GM19395 (cell line): ENCODE measurements at regions not wholly inside any gene's neighbourhood (a gene's known extent, or its start where the extent isn't known, plus 50 kb on each side); places are given as distances from the start of the nearest gene placed in this dataset.

Experiments used
- ATAC-seq: cut with Tn5 transposase; IDR thresholded peaks from one replicate; pipeline ENCODE4 v1.9.1; 2021; ENCODE audit warnings: mild to moderate bottlenecking, moderate library complexity; ENCODE audit not compliant: unreplicated experiment

GRCh38 chr10:121167534-121168243, 316.5 kb downstream of the WDR11 start:
- no peak for ATAC-seq

- no peak for ATAC-seq
Observed at GRCh38 chr10:121168545-121169216, 317.5 kb downstream of the WDR11 start.

GRCh38 chr10:121169406-121169805, 318.2 kb downstream of the WDR11 start:
- ATAC-seq: no peak

GRCh38 chr10:121171825-121172787, 320.9 kb downstream of the WDR11 start:
- no peak for ATAC-seq

- ATAC-seq: no peak
Observed at GRCh38 chr10:121179006-121179405, 327.8 kb downstream of the WDR11 start.

- no peak for ATAC-seq
Observed at GRCh38 chr10:121182219-121182618, 331.1 kb downstream of the WDR11 start.

GRCh38 chr10:121183236-121183635, 332.1 kb downstream of the WDR11 start:
- no peak for ATAC-seq

- ATAC-seq: no peak
Observed at GRCh38 chr10:121183707-121184106, 332.5 kb downstream of the WDR11 start.

GRCh38 chr10:121185816-121186455, 334.8 kb downstream of the WDR11 start:
- no peak for ATAC-seq

GRCh38 chr10:121187391-121187790, 336.2 kb downstream of the WDR11 start:
- ATAC-seq: no peak

- ATAC-seq: no peak
Observed at GRCh38 chr10:121188005-121188404, 336.8 kb downstream of the WDR11 start.

GRCh38 chr10:121189066-121189465, 337.9 kb downstream of the WDR11 start:
- no peak for ATAC-seq

GRCh38 chr10:121194696-121195523, 343.7 kb downstream of the WDR11 start:
- no peak for ATAC-seq

- ATAC-seq: no peak
Observed at GRCh38 chr10:121195524-121195910, 344.4 kb downstream of the WDR11 start.

GRCh38 chr10:121199081-121199480, 347.9 kb downstream of the WDR11 start:
- no peak for ATAC-seq

GRCh38 chr10:121205625-121206024, 354.5 kb downstream of the WDR11 start:
- no peak for ATAC-seq

- no peak for ATAC-seq
Observed at GRCh38 chr10:121211446-121211845, 360.3 kb downstream of the WDR11 start.

GRCh38 chr10:121213437-121213836, 362.3 kb downstream of the WDR11 start:
- no peak for ATAC-seq

GRCh38 chr10:121216295-121216694, 365.1 kb downstream of the WDR11 start:
- ATAC-seq: no peak

- no peak for ATAC-seq
Observed at GRCh38 chr10:121216721-121217181, 365.6 kb downstream of the WDR11 start.
